ENCODE measurements at regions not wholly inside any gene's neighbourhood (a gene's known extent, or its start where the extent isn't known, plus 50 kb on each side); places are given as distances from the start of the nearest gene placed in this dataset.

DNA sequence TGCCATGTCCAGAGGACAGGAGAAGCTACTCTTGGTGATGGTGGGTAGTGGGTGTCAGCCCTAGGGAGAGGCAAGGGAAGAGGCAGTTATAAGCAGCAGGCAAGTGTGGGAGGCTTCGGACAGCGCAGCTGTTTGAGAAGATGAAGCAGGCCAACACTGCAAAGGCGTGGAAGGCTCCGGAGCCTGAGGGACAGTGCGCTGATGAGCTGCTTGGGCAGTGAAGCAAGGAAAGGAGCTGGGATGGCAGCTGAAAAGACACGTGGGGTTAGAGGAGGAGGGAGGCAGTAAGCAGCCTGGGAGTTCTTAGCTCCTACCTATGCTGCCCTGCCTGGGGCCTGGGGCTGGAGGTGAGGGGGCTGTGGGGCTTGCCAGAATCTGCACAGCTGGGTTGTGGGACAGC is 50.1 kb upstream of the CRTAC1 start:
- WGBS, 2 donors = 74 to 75% methylated on average over 6 of the region's 6 CpGs

More for the DNA sequence above, 50.1 kb upstream of the CRTAC1 start:
- H3K4me3 ChIP-seq (ENCODE audit: low read depth, poor library complexity, severe bottlenecking) = no peak overlapping the region
- peak in 1 of 2 donors; percentile 80 for DNase-seq (ENCODE audit: low spot score in 2 of 2)
- intact Hi-C loops (cut with DNase I; ENCODE audit: low total_unique reads) = no loop called here
- no peak for TF ChIP-seq POLR2A (IDR thresholded peaks at IDR 0.05)
